ENCODE measurements at regions not wholly inside any gene's neighbourhood (a gene's known extent, or its start where the extent isn't known, plus 50 kb on each side); places are given as distances from the start of the nearest gene placed in this dataset.

GRCh38 chr20:41697861-41698559 is 79.8 kb upstream of the CHD6 start:
- TF ChIP-seq POLR2A (IDR thresholded peaks at IDR 0.05) (no peak), CTCF (IDR thresholded peaks at IDR 0.05) (peak; percentile 57 to 80 (median 69))

All from Peyer's patch (tissue), 4 donors.